GM08714 (cell line): ENCODE measurements at regions not wholly inside any gene's neighbourhood (a gene's known extent, or its start where the extent isn't known, plus 50 kb on each side); places are given as distances from the start of the nearest gene placed in this dataset.

Experiments used
- H3K4me3 ChIP-seq: fragments of 200-500 bp; sonication (Bioruptor generic); 2 replicates; pipeline ENCODE4 v1.5.1; 2014; ENCODE audit warnings: mild to moderate bottlenecking, low read length, inconsistent platforms
- ZNF274 ChIP-seq: IDR thresholded peaks from 2 replicates; pipeline ENCODE4 v1.6.1; 2012; ENCODE audit warnings: mild to moderate bottlenecking, low read depth, low read length

DNA sequence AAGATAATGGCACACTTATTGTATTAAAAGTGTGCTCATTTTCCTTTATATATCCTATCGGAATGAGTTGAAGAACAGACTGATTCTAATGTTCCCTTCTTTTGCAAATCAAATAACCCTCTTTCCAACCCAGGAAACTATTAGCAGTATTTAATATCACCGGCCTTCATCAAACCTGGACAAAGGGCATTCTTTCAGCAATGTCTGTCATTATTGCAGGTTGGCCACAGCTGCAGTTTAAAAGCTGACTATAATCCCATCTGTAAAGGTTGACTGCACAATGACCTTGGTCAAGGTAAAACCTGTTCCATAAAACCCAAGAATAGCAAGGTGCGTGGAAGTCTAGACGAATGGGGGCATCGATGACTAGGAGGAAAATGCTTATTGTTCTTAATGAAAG lies 472.3 kb upstream of the SOX5 start:
- no peak overlapping the region for H3K4me3 ChIP-seq
- TF ChIP-seq ZNF274 = no peak

DNA sequence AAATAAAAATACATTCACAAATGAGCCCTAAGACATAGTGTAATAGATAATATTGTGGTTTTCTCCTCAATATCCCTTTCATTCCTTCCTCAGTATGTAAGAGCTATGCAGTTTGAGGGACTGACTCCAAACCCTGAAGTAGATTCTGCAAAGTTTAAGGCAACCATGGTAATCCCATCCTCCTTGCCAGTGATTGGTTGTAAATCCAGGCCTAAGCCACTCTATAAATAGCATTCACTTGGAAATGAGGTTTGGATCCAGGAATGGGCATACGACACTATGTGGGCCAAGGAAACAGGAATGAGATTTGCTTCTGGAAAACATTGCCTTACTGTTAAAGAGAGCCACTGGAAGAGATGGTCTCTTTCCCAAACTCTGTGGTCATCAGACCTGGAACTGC lies 468.7 kb upstream of the SOX5 start:
- H3K4me3 ChIP-seq = no peak overlapping the region
- no peak for TF ChIP-seq ZNF274

DNA sequence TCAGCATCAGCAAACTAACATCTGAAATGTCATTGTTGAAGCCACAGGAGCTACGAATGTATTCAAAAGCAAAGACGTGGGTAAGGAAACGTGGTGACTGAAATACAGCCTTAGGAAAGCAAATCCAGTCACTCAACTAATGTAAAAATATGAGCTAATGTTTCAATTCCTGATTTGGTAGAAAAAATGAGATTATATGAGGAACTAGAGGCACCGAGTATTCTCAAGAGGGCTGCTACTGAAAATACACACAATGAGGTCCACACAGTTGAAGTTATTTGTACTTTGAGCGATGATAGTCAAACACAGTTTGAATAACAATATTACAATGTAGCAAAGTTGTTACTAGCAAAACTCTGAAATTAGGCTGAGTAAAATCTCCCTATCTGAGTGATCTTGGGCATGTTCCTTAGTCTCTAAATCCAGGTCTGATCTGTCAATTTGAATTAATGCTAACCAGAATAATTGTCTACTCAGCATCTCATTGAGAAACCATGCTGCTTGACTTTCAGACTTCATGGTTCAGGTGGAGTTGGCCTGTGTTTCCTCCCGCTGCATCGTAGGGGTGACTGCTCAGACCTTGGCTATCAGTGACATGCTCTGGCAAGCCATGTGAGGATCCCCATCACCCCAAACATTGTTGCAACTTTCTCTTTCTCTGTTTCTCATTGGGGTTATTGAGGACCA lies 467.1 kb upstream of the SOX5 start:
- H3K4me3 ChIP-seq = no peak overlapping the region
- TF ChIP-seq ZNF274 = no peak

DNA sequence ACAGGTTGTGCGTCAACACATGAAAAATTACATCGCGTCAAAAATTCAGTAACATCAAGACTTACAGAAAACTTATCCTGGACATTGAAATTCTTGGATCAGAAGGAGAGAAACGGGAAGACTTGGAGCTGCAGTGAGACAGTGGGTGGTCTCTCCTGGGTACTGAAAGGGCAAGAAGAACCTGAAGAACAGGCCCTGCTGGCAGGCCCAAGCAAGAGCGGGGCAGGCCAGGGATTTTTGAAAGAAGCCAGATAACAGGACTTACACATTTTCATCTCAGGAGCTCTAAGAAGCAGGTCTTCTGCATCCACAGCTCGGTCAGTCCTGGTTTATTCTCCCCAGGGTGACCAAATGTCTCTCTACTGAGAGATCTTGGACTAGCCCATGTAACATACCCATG lies 466.5 kb upstream of the SOX5 start:
- H3K4me3 ChIP-seq = no peak overlapping the region
- no peak for TF ChIP-seq ZNF274

DNA sequence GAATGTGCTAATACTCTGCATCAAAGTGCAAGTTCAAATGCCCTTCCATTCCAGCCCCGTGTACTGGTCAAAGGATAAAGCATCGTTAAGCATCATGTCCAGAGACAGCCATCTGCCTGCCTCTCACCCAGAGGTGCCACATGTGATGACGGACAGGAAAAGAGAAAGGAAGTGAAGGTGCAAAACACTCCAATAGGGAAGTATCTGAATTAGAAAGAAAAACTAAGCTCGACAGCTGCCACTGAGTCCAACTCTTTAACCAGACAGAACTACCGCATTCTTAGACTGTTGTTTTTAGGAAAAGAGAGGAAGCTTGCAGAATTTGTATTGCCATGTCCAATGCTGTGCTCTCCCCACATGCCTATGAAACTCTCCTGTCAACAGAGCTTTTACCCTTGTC lies 465.0 kb upstream of the SOX5 start:
- no peak for TF ChIP-seq ZNF274
- peak overlapping the region; percentile 38 for H3K4me3 ChIP-seq

DNA sequence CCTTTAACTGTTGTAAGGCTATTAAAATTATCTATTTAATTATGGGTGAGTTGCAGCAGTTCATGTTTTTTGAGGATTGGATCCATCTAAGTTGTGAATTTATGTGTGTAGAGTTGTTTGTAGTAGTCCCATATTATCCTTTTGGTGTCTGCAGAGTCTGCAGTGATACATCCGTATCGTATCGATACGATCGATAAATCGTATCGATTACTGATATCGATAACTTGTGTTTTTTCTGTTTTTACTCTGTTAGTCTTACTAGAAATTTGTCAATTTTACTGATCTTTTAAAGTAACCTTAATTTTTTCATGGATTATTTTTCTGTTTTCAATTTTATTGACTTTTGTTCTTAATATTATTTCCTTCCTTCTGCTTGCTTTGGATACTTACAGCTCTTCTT lies 462.5 kb upstream of the SOX5 start:
- H3K4me3 ChIP-seq = no peak overlapping the region
- no peak for TF ChIP-seq ZNF274

DNA sequence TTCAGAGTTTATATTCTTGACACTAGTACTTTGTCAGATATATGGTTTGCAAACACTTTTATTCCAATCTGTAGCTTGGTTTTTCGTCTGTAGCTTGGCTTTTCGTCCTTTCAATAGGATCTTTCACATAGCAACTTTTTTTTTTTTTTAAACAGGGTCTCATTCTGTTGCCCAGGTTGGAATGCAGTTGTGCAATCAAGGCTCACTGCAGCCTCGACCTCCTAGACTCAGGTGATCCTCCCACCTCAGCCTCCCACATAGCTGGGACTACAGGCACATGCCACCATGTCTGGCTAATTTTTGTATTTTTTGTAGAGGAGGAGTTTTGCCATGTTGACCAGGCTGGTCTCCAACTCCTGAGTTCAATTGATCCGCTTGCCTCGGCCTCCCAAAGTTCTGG lies 460.4 kb upstream of the SOX5 start:
- no peak overlapping the region for H3K4me3 ChIP-seq
- TF ChIP-seq ZNF274 = no peak

DNA sequence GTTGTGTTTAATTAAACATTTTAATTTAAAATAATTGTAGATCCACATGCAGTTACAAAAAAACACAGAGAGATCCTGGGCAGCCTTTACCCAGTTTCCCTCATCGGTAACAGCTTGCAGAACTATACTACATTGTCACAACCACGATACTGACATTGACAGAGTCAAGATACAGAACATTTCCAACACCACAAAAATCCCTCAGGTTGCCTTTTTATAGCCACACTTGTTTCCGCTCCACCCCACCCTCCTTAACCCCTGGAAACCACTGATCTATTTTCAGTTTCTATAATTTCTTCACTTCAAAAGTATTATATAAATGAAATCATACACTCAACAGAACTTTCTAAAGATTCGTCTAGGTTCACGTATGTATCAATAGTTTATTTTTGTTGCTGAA lies 458.8 kb upstream of the SOX5 start:
- no peak overlapping the region for H3K4me3 ChIP-seq
- no peak for TF ChIP-seq ZNF274

DNA sequence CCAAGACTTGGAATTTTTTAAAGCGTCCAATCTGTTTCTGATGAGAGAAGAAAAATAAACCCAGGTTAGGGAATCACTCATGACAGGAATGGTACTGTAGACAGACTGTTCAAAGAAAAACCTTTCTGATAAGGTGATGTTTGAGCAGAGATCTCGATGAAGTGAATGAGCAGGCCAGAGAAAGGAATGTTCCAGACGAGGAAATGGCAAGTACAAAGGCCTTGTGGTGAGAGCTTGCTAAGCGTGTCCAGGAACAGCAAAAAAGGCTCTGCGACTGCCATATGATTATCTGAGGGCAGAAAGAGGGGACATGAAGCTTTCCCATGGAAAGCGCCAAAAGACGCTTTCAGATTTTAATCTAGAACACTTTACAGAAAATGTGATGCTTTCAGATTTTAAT lies 458.4 kb upstream of the SOX5 start:
- no peak for TF ChIP-seq ZNF274
- no peak overlapping the region for H3K4me3 ChIP-seq

DNA sequence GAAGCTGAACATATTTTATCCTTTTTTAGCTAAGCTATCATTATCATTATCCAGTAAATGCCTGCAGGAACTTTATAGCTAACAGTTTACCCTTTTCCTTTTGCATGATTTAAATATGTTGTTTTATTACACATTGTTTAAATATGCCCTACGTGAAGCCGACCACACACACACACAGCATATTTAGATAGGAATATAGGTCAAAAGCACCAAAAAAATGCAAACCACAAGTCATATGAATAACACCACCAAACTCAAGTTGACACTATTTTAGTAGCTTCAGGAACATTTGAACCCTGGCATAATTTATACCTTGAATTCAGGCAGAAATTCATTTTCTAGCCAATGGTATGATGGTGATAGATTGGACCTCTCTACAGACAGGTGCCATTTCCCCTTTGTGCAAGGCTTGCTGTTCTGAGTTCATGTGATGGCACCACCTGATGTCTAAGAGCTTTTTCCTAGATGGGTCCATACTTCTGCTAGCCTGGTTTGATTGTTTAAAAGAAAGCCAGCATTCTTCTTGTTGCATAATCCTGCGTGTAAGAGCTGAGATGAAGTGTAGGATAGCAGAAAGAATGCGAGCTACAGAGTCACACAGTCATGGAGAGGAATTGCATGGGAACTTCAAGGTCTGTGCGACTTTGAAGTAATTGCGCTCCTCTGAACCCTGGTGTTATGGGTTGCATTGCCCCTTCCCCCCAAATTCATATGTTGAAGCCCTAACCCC lies 454.8 kb upstream of the SOX5 start:
- TF ChIP-seq ZNF274 = no peak
- no peak overlapping the region for H3K4me3 ChIP-seq

DNA sequence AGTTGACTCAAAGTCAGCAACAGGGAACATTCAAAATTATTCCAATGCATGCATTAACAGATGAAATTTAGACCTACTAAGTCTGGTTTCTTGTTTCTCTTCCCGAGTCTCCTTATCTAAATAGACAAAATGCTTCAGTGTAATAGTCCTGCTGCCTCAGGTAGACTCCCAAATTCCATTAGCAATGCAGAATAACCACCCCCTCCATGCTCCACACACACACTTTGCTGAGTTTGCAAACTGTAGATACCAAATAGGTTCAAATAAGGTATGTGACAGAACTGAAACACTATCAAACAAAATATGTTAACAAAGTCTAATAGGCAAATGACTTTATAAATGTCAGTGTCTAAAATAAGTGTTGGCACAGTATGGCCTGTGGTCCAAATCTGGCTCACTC lies 451.1 kb upstream of the SOX5 start:
- no peak overlapping the region for H3K4me3 ChIP-seq
- TF ChIP-seq ZNF274 = no peak

DNA sequence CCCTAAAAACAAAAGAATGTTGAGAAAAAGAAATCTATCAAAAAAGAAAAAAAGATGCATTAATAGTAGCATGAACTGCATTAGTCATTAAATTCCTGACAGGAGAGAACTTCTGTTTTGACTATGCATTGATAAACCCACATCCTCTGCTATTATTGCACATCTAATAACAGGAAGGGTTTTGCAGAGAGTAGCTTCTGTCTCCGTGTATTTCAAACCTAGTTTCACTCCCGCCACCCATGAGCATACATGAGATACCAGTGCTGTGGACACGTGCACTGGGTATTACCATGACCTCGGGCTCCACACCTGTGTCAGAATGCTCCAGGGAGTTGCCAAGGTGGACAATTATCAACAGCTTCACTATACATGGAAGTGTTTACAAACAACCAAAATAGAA lies 449.1 kb upstream of the SOX5 start:
- no peak overlapping the region for H3K4me3 ChIP-seq
- no peak for TF ChIP-seq ZNF274

DNA sequence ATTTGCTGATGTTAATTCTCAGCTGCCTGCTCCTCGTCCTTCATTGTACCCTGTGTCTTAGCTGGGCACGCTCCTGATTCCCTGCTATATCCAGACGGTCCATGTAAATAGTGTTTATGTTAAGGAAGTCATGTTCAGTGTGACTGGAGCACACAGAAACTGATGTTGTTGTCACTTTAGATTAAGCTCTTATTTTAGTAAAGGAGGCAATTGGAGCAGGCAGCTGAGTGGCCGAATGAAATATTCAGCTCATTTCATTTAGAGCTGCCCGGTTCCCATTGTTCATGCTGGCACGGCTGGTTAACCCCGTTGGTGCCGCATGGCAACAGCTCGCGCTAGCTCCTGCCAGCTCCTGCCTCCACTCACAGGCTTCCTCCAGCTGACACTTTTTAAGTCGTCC lies 446.8 kb upstream of the SOX5 start:
- no peak overlapping the region for H3K4me3 ChIP-seq
- TF ChIP-seq ZNF274 = no peak

DNA sequence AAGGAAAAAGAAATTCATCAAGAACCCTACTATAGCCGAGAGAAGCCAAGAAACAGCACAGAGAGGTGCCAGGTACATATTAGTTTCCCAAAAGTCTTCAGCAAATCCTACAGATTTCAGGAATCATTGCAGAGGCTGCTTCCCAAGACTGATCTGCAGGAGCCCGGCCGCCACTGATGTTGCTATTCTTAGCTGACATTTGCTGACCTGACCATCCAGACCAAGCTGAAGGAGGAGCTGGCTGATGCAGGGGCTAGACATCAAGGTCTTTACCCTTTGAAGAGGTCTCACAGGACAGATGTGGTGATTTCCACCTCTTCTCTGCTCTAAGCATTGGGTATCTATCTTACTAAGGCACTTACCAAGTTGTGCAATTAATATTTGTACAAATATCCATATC lies 444.8 kb upstream of the SOX5 start:
- H3K4me3 ChIP-seq = no peak overlapping the region
- TF ChIP-seq ZNF274 = no peak

DNA sequence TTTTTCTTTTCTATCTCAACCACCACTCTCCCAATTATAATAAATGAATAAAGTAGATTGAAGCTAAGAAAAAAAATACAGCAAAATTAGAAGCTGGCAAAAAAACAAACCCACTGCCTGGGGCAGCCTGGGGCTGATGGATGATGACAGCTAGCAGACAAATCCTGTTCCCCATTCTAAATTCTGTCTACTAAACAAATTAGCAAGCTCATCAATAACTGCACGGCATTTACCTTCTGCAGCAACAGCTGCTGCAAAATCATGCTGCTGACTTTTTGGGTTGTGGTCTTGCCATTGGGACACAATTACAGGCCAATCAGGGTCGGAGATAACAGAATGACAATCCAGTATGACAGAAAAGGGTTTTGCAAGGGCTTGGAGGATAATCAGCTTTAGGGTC lies 443.6 kb upstream of the SOX5 start:
- no peak overlapping the region for H3K4me3 ChIP-seq
- TF ChIP-seq ZNF274 = no peak

DNA sequence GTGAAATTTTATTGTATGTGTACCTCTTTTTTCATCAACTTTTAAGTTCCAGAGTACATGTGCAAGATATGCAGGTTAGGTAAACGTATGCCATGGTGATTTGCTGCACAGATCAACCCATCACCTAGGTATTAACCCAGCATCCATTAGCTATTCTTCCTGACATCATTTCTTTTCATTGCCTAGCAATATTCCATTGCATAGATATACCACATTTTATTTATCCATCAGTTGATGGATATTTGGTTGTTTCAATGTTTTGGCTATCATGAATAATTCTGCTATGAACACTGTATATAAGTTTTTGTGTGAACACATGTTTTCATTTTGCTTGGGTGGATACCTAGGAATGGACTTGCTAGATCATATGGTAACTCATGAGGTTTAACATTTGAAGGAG lies 439.9 kb upstream of the SOX5 start:
- no peak for TF ChIP-seq ZNF274
- H3K4me3 ChIP-seq = no peak overlapping the region
